ENCODE measurements at regions not wholly inside any gene's neighbourhood (a gene's known extent, or its start where the extent isn't known, plus 50 kb on each side); places are given as distances from the start of the nearest gene placed in this dataset.

DNA sequence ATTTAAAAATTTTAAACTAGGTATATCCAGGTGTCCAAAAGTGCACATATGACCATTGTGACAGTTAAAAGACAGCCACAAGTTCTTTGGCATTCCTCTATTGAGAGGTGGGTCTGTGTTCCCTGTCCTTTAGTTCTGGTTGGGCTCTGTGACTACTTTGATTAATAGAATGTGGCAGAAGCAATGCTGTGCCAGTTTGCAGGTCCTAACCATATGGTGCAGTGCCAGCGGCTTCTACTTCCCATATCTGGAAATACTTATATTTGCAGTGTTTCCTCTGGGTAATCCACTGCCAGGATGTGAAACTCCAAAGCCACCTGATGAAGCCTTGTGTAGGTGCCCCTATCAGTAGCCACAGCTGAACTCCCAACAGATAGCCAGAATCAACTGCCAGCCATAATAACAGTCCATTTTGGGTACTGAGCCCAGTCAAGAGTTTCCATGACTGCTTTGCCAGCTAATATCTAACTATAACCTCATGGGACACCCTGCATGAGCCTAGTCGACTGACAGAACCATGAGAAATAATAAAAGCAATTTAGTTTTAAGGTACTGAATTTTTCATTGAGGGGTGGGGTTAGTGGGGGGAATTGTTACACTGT is 361.0 kb upstream of the SEMA6A start:
- no peaks in the 10 kb centered on the region for H3K36me3 ChIP-seq
- no peak overlapping the region for H3K27ac ChIP-seq
- 75 to 89% (median 86%) methylated on average over 2 of the region's 2 CpGs for WGBS, 5 donors
- H3K27me3 ChIP-seq = no peaks in the 10 kb centered on the region
- TF ChIP-seq EP300 (IDR thresholded peaks at IDR 0.05) (no peak), POLR2A (IDR thresholded peaks at IDR 0.05) (no peak), CTCF (IDR thresholded peaks at IDR 0.05) (no peak), POLR2AphosphoS5 (IDR thresholded peaks at IDR 0.05) (no peak)
- H3K4me1 ChIP-seq = no peaks in the 10 kb centered on the region
- H3K4me3 ChIP-seq = no peak overlapping the region
- H3K9me3 ChIP-seq = no peaks in the 10 kb centered on the region
- intact Hi-C loops (cut with DNase I; ENCODE audit: low total_unique reads) = no loop called here
- DNase-seq = no peak

DNA sequence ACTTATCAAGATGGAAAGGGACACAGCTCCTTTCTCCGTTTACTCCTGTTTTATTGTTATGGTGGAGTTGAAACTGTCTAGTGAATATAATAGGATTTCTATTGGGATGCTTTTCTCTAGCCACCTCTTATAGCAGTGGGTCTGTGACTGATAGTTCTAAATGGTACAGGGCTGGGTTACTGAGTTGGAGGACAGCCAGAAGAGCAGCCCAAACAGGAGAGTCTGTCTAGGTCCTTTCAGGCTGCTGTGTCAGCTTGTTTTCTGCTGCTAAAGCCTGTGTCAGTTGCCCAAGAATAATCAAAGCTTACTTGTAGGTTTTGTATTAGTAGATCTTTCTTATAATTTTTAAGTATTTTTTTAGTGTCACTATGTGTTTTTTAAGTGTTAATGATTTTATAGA is 356.0 kb upstream of the SEMA6A start:
- no peak for DNase-seq
- Histone ChIP-seq H3K4me3 (no peak overlapping the region), H3K36me3 (no peaks in the 10 kb centered on the region), H3K27ac (no peak overlapping the region), H3K27me3 (no peaks in the 10 kb centered on the region), H3K9me3 (no peaks in the 10 kb centered on the region), H3K4me1 (no peaks in the 10 kb centered on the region)
- WGBS, 5 donors = 77 to 88% (median 83%) methylated on average over 1 of the region's 1 CpG
- TF ChIP-seq EP300 (IDR thresholded peaks at IDR 0.05) (no peak), CTCF (IDR thresholded peaks at IDR 0.05) (no peak), POLR2AphosphoS5 (IDR thresholded peaks at IDR 0.05) (no peak), POLR2A (IDR thresholded peaks at IDR 0.05) (no peak)
- intact Hi-C loops (cut with DNase I; ENCODE audit: low total_unique reads) = no loop called here

- no peak for DNase-seq
- WGBS, 5 donors = 57 to 77% (median 68%) methylated on average over 2 of the region's 2 CpGs
- H3K27ac ChIP-seq = no peak overlapping the region
- no peaks in the 10 kb centered on the region for H3K36me3 ChIP-seq
- no peaks in the 10 kb centered on the region for H3K9me3 ChIP-seq
- no peak for TF ChIP-seq EP300 (IDR thresholded peaks at IDR 0.05)
- no peak for TF ChIP-seq CTCF (IDR thresholded peaks at IDR 0.05)
- TF ChIP-seq POLR2A (IDR thresholded peaks at IDR 0.05) = no peak
- no peak for TF ChIP-seq POLR2AphosphoS5 (IDR thresholded peaks at IDR 0.05)
- H3K27me3 ChIP-seq = no peaks in the 10 kb centered on the region
- no peak overlapping the region for H3K4me3 ChIP-seq
- H3K4me1 ChIP-seq = no peaks in the 10 kb centered on the region
- intact Hi-C loops (cut with DNase I; ENCODE audit: low total_unique reads) = no loop called here
Measured at GRCh38 chr5:116923344-116923743, 348.7 kb upstream of the SEMA6A start.

- intact Hi-C loops (cut with DNase I; ENCODE audit: low total_unique reads) = no loop called here
- TF ChIP-seq EP300 (IDR thresholded peaks at IDR 0.05) (no peak), POLR2A (IDR thresholded peaks at IDR 0.05) (no peak), CTCF (IDR thresholded peaks at IDR 0.05) (no peak), POLR2AphosphoS5 (IDR thresholded peaks at IDR 0.05) (no peak)
- no peak for DNase-seq
- no peaks in the 10 kb centered on the region for H3K27me3 ChIP-seq
- H3K4me1 ChIP-seq = no peaks in the 10 kb centered on the region
- H3K36me3 ChIP-seq = no peaks in the 10 kb centered on the region
- H3K4me3 ChIP-seq = no peak overlapping the region
- no peaks in the 10 kb centered on the region for H3K9me3 ChIP-seq
- no peak overlapping the region for H3K27ac ChIP-seq
Measured at GRCh38 chr5:116922532-116922931, 347.9 kb upstream of the SEMA6A start.
